SH-SY5Y (cell line): ENCODE measurements at regions not wholly inside any gene's neighbourhood (a gene's known extent, or its start where the extent isn't known, plus 50 kb on each side); places are given as distances from the start of the nearest gene placed in this dataset.

Experiments used
- GATA2 ChIP-seq: IDR thresholded peaks from 2 replicates; pipeline ENCODE4 v1.6.1; 2011; ENCODE audit warnings: mild to moderate bottlenecking, low read depth, low read length
- GATA3 ChIP-seq: IDR thresholded peaks from 2 replicates; pipeline ENCODE4 v1.6.1; 2011; ENCODE audit warnings: low read depth, mild to moderate bottlenecking, low read length, moderate library complexity

DNA sequence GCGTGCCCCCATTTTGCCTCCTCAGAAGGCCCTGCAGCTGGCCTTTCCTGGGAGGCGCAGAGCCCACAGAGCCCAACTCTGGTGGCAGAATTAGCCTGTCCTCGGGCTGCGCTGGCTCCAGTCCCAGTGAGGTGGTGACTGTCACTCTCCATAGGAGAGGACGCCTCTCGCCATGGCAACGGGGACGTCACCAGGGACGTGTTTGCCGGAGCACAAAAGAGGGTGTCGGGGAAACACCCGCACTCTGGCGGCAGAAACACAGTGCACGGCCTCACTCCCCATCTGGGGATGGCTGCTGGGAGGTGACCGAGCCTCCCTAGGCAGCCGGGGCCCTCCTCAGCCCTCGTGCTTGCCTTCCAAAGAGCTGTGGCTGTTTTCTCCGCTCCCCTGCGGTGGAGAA lies 50.2 kb upstream of the NCOR2 start:
- TF ChIP-seq GATA3 (no peak), GATA2 (no peak)
